ENCODE measurements at regions not wholly inside any gene's neighbourhood (a gene's known extent, or its start where the extent isn't known, plus 50 kb on each side); places are given as distances from the start of the nearest gene placed in this dataset.

GRCh38 chr16:56101480-56101879 is 89.8 kb upstream of the GNAO1 start:
- no peak for DNase-seq (ENCODE audit: low spot score)
- no peak for TF ChIP-seq CTCF (IDR thresholded peaks at IDR 0.05; ENCODE audit: extremely low read depth, insufficient read depth, missing control alignments)
- in situ Hi-C loops (cut with MboI; ENCODE audit: low pct_unique_long_range_greater_than_20kb, low sequenced_read_pairs, unreplicated experiment) = no loop called here

- no peak for DNase-seq (ENCODE audit: low spot score)
- no peak for TF ChIP-seq CTCF (IDR thresholded peaks at IDR 0.05; ENCODE audit: extremely low read depth, insufficient read depth, missing control alignments)
- in situ Hi-C loops (cut with MboI; ENCODE audit: low pct_unique_long_range_greater_than_20kb, low sequenced_read_pairs, unreplicated experiment) = no loop called here
Measured at GRCh38 chr16:56097306-56097705, 94.0 kb upstream of the GNAO1 start.

- in situ Hi-C loops (cut with MboI; ENCODE audit: low pct_unique_long_range_greater_than_20kb, low sequenced_read_pairs, unreplicated experiment) = no loop called here
- DNase-seq (ENCODE audit: low spot score) = no peak
- no peak for TF ChIP-seq CTCF (IDR thresholded peaks at IDR 0.05; ENCODE audit: extremely low read depth, insufficient read depth, missing control alignments)
Measured at GRCh38 chr16:56094231-56094630, 97.1 kb upstream of the GNAO1 start.

- no peak for DNase-seq (ENCODE audit: low spot score)
- no peak for TF ChIP-seq CTCF (IDR thresholded peaks at IDR 0.05; ENCODE audit: extremely low read depth, insufficient read depth, missing control alignments)
- in situ Hi-C loops (cut with MboI; ENCODE audit: low pct_unique_long_range_greater_than_20kb, low sequenced_read_pairs, unreplicated experiment) = no loop called here
Measured at GRCh38 chr16:56093055-56093454, 98.2 kb upstream of the GNAO1 start.

- no peak for TF ChIP-seq CTCF (IDR thresholded peaks at IDR 0.05; ENCODE audit: extremely low read depth, insufficient read depth, missing control alignments)
- in situ Hi-C loops (cut with MboI; ENCODE audit: low pct_unique_long_range_greater_than_20kb, low sequenced_read_pairs, unreplicated experiment) = no loop called here
Measured at GRCh38 chr16:56090076-56090475, 101.2 kb upstream of the GNAO1 start.

GRCh38 chr16:56087626-56088025 is 103.7 kb upstream of the GNAO1 start:
- no peak for DNase-seq (ENCODE audit: low spot score)
- in situ Hi-C loops (cut with MboI; ENCODE audit: low pct_unique_long_range_greater_than_20kb, low sequenced_read_pairs, unreplicated experiment) = no loop called here

More at GRCh38 chr16:56090076-56090475, 101.2 kb upstream of the GNAO1 start:
- no peak for DNase-seq (ENCODE audit: low spot score)

More at GRCh38 chr16:56087626-56088025, 103.7 kb upstream of the GNAO1 start:
- no peak for TF ChIP-seq CTCF (IDR thresholded peaks at IDR 0.05; ENCODE audit: extremely low read depth, insufficient read depth, missing control alignments)

Data from GM13977 (cell line).